GM21723 (cell line): ENCODE measurements at regions not wholly inside any gene's neighbourhood (a gene's known extent, or its start where the extent isn't known, plus 50 kb on each side); places are given as distances from the start of the nearest gene placed in this dataset.
"Not testable (repeated sequence)": the region's sequence is repeated elsewhere in the genome, so short reads cannot be mapped to it uniquely, and the experiment has no call there.

Experiments
- ATAC-seq: cut with Tn5 transposase; IDR thresholded peaks from one replicate; pipeline ENCODE4 v1.9.1; 2021; ENCODE audit warnings: mild to moderate bottlenecking, moderate library complexity; ENCODE audit not compliant: unreplicated experiment

GRCh38 chr12:85424581-85425348 is 144.7 kb downstream of the ALX1 start:
- ATAC-seq, result peak; percentile 94

GRCh38 chr12:85425349-85425612 is 145.3 kb downstream of the ALX1 start:
- ATAC-seq, result no peak

- ATAC-seq, result no peak
Measured at GRCh38 chr12:85425926-85426325, 145.9 kb downstream of the ALX1 start.

- not testable (repeated sequence) for ATAC-seq
Measured at GRCh38 chr12:85433148-85433547, 153.1 kb downstream of the ALX1 start.

- no peak for ATAC-seq
Measured at GRCh38 chr12:85440271-85440670, 160.3 kb downstream of the ALX1 start.

GRCh38 chr12:85441025-85441424 is 161.0 kb downstream of the ALX1 start:
- no peak for ATAC-seq

GRCh38 chr12:85441741-85442140 is 161.7 kb downstream of the ALX1 start:
- no peak for ATAC-seq

- no peak for ATAC-seq
Measured at GRCh38 chr12:85445060-85445938, 165.3 kb downstream of the ALX1 start.

GRCh38 chr12:85448031-85448430 is 168.0 kb downstream of the ALX1 start:
- no peak for ATAC-seq

- ATAC-seq, result no peak
Measured at GRCh38 chr12:85448548-85449139, 168.6 kb downstream of the ALX1 start.

GRCh38 chr12:85457016-85457415 is 177.0 kb downstream of the ALX1 start:
- ATAC-seq, result no peak

GRCh38 chr12:85461127-85461526 is 181.1 kb downstream of the ALX1 start:
- no peak for ATAC-seq

GRCh38 chr12:85462888-85463287 is 182.9 kb downstream of the ALX1 start:
- no peak for ATAC-seq

- ATAC-seq, result no peak
Measured at GRCh38 chr12:85466890-85467289, 186.9 kb downstream of the ALX1 start.

GRCh38 chr12:85468356-85469157 is 188.5 kb downstream of the ALX1 start:
- ATAC-seq, result peak; percentile 98

- ATAC-seq, result not testable (repeated sequence)
Measured at GRCh38 chr12:85469158-85470086, 189.4 kb downstream of the ALX1 start.

GRCh38 chr12:85475277-85475676 is 195.3 kb downstream of the ALX1 start:
- ATAC-seq, result not testable (repeated sequence)

GRCh38 chr12:85476756-85477155 is 196.7 kb downstream of the ALX1 start:
- ATAC-seq, result no peak

GRCh38 chr12:85484387-85484786 is 204.4 kb downstream of the ALX1 start:
- peak; percentile 87 for ATAC-seq

GRCh38 chr12:85489194-85489593 is 209.2 kb downstream of the ALX1 start:
- ATAC-seq, result no peak
